MM.1S (cell line): ENCODE measurements at regions not wholly inside any gene's neighbourhood (a gene's known extent, or its start where the extent isn't known, plus 50 kb on each side); places are given as distances from the start of the nearest gene placed in this dataset.

ENCODE experiments used
- CTCF ChIP-seq: fragments of 300-600 bp; sonication (generic); IDR thresholded peaks from 2 replicates; pipeline ENCODE4 v1.5.1; 2016; ENCODE audit warnings: antibody characterized with exemption, low read length, mixed read lengths
- EZH2phosphoT487 ChIP-seq: fragments of 300-600 bp; sonication (generic); IDR thresholded peaks from 2 replicates; pipeline ENCODE4 v1.6.1; 2018; ENCODE audit warnings: antibody characterized with exemption, low read length

GRCh38 chr15:93294066-93294465 is 205.1 kb upstream of the RGMA start:
- no peak for TF ChIP-seq CTCF
- TF ChIP-seq EZH2phosphoT487: no peak
